GM12878 (cell line): ENCODE measurements at regions not wholly inside any gene's neighbourhood (a gene's known extent, or its start where the extent isn't known, plus 50 kb on each side); places are given as distances from the start of the nearest gene placed in this dataset.

Experiments used
- ATAC-seq: fragments of 200-7000 bp; cut with Tn5 transposase; 3 replicates; pipeline ENCODE4 v1.9.1; 2020; ENCODE audit warnings: mild to moderate bottlenecking, moderate library complexity
- BruUV-seq: library from RNA; stranded (reverse); fragments of 400-500 nt; replicated peaks from 2 replicates; lab custom pipeline; 2021; lab: Mats Ljungman, UMichigan
- CTCF ChIA-PET: fragments of 300-600 bp; sonication (Branson Sonifier 250); formaldehyde crosslinking; extraction: SDS; loops from one replicate; lab custom pipeline; 2021; ENCODE audit warnings: inconsistent platforms; lab: Yijun Ruan, JAX
- POLR2A ChIA-PET: fragments of 350-600 bp; formaldehyde crosslinking; extraction: SDS; loops from one replicate; lab custom pipeline; 2021; ENCODE audit warnings: inconsistent platforms; lab: Charles Lee
- RAD21 ChIA-PET: fragments of 300-600 bp; sonication (Branson Sonifier 250); formaldehyde crosslinking; loops from one replicate; lab custom pipeline; 2023; ENCODE audit warnings: antibody characterized with exemption; ENCODE audit not compliant: unreplicated experiment; lab: Charles Lee
- SMC1A ChIA-PET: fragments of 300-600 bp; sonication (Branson Sonifier 250); formaldehyde crosslinking; loops from one replicate; lab custom pipeline; 2023; ENCODE audit not compliant: unreplicated experiment, uncharacterized antibody; lab: Charles Lee
- DNase-seq: peaks from one replicate; pipeline ENCODE4 v3.0.0-alpha.2; 2011; ENCODE audit warnings: low read depth, low spot score
- FAIRE-seq: peaks from 3 replicates; lab custom pipeline; 2011; peaks lifted over from hg19 to GRCh38; lab: Jason Lieb, UNC
- H2AFZ ChIP-seq: 2 replicates; pipeline ENCODE4 v1.6.0; 2011; ENCODE audit warnings: low read depth, low read length, control low read depth; ENCODE audit not compliant: control insufficient read depth
- H3K27ac ChIP-seq: 2 replicates; pipeline ENCODE4 v1.5.1; 2011; ENCODE audit warnings: control low read depth; ENCODE audit not compliant: control insufficient read depth, insufficient read depth
- H3K27me3 ChIP-seq, 2 experiments: replicated peaks in 1 of 2; 2 replicates each; pipeline versions ENCODE4 v1.6.0 to v1.6.1; 2011; ENCODE audit warnings: low read length in 1 of 2; ENCODE audit not compliant: control insufficient read depth in 2 of 2, insufficient read depth in 2 of 2
- H3K36me3 ChIP-seq, 2 experiments: 2 replicates each; pipeline ENCODE4 v1.5.1; 2011; ENCODE audit warnings: low read length in 1 of 2; ENCODE audit not compliant: control insufficient read depth in 2 of 2, insufficient read depth in 2 of 2
- H3K4me1 ChIP-seq: 2 replicates; pipeline ENCODE4 v1.6.1; 2011; ENCODE audit warnings: mild to moderate bottlenecking, low read length, moderate library complexity, mixed read lengths; ENCODE audit not compliant: control insufficient read depth, insufficient read depth
- H3K4me2 ChIP-seq: 2 replicates; pipeline ENCODE4 v1.6.0; 2011; ENCODE audit warnings: control low read depth; ENCODE audit not compliant: control insufficient read depth, insufficient read depth
- H3K4me3 ChIP-seq: fragments of 200-600 bp; sonication (generic); 2 replicates; pipeline ENCODE4 v1.5.1; 2016
- H3K79me2 ChIP-seq: 2 replicates; pipeline ENCODE4 v1.6.0; 2011; ENCODE audit warnings: low read length; ENCODE audit not compliant: control insufficient read depth, insufficient read depth
- H3K9ac ChIP-seq: 2 replicates; pipeline ENCODE4 v1.8.0; 2011; ENCODE audit warnings: low read length, control low read depth, mixed read lengths; ENCODE audit not compliant: control insufficient read depth, insufficient read depth
- H3K9me3 ChIP-seq: replicated peaks from 3 replicates; pipeline ENCODE4 v1.5.1; 2011; ENCODE audit warnings: mild to moderate bottlenecking, low read length; ENCODE audit not compliant: control insufficient read depth, insufficient read depth
- H4K20me1 ChIP-seq: 2 replicates; pipeline ENCODE4 v1.6.0; 2011; ENCODE audit not compliant: control insufficient read depth, insufficient read depth
- BCL11A ChIP-seq: IDR thresholded peaks from 2 replicates; pipeline ENCODE4 v1.6.1; 2011; ENCODE audit warnings: low read depth, low read length
- BHLHE40 ChIP-seq, 2 experiments: fragments of 450-650 bp in 1 of 2; IDR thresholded peaks; 2 replicates each; pipeline ENCODE4 v1.6.1; 2011 to 2017; ENCODE audit warnings: low read depth in 2 of 2, borderline replicate concordance in 1 of 2, improper control_type of control experiment in 1 of 2, low read length in 1 of 2, mild to moderate bottlenecking in 1 of 2
- JUNB ChIP-seq: IDR thresholded peaks from 2 replicates; pipeline ENCODE4 v1.6.1; 2016; ENCODE audit warnings: antibody characterized with exemption, mild to moderate bottlenecking
- MEF2A ChIP-seq: IDR thresholded peaks from 2 replicates; pipeline ENCODE4 v1.6.1; 2011; ENCODE audit warnings: low read depth, mild to moderate bottlenecking, low read length, moderate library complexity; ENCODE audit not compliant: insufficient read depth
- PAX5 ChIP-seq: IDR thresholded peaks from 2 replicates; pipeline ENCODE4 v1.6.1; 2011; ENCODE audit warnings: low read depth, low read length, borderline replicate concordance
- RAD51 ChIP-seq: fragments of 450-650 bp; IDR thresholded peaks from 2 replicates; pipeline ENCODE4 v1.6.1; 2016; ENCODE audit warnings: moderate library complexity, mild to moderate bottlenecking, inconsistent platforms
- RBBP5 ChIP-seq: fragments of 200-600 bp; sonication (generic); conservative IDR thresholded peaks from 2 replicates; pipeline ENCODE4 v1.6.1; 2016
- TBL1XR1 ChIP-seq: IDR thresholded peaks from 2 replicates; pipeline ENCODE4 v1.6.1; 2012; ENCODE audit warnings: low read depth, low read length, improper control_type of control experiment
- USF1 ChIP-seq: IDR thresholded peaks from 2 replicates; pipeline ENCODE4 v1.6.1; 2011; ENCODE audit warnings: borderline replicate concordance, low read depth, mild to moderate bottlenecking, moderate library complexity, mixed read lengths, low read length; ENCODE audit not compliant: insufficient read depth; ENCODE audit errors: extremely low read length
- WGBS: methylation state at CpG from one replicate; pipeline ENCODE4 v1.1.6; 2016; ENCODE audit warnings: low lambda C conversion rate; ENCODE audit not compliant: insufficient replicate concordance, insufficient coverage; ENCODE audit errors: missing lambda C conversion rate; 5-methylcytosine and 5-hydroxymethylcytosine counted together
- in situ Hi-C: fragments of 300-500 bp; cut with MboI; formaldehyde crosslinking; loops from 9 replicates; pipeline ENCODE4 v1.14.3; 2018; ENCODE audit warnings: mixed read lengths
- intact Hi-C: fragments of 100-400 bp; cut with micrococcal nuclease; formaldehyde crosslinking; loops from one replicate; pipeline ENCODE4 v1.14.2; 2022; ENCODE audit not compliant: unreplicated experiment
- TF ChIP-seq, protein P1 (sequence below): IDR thresholded peaks from 2 replicates; pipeline ENCODE4 v1.6.1; 2012; ENCODE audit warnings: mild to moderate bottlenecking, low read depth, low read length
- TF ChIP-seq, protein P2 (sequence below): IDR thresholded peaks from 2 replicates; pipeline ENCODE4 v1.6.1; 2012; ENCODE audit warnings: low read depth, low read length, improper control_type of control experiment

DNA sequence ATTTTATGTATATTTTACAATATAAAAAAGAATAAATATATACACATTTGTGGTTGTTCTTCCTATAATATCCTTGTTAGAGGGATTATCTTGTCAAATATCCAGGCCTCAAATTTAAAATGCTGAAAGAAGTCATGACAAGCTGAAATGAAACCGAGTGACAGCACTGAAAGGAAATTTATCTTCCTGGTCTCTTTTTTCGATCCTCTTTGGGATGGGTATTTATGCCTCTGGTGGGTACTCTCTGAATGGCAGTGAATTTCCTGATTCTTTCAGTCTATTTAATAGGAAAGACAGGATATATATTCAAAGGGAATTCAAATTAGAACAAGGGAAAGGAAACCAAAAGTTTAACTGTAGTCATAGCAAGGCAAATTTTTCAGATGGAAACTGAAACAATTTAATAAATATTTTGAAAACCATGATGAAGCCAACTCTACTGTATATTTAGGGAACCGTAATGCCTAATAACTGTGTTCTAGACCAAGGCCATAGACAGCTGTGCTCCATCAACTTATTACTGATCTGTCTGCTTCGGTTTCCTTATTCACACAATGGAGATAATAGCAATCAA, 97.9 kb downstream of the DLEU7 start:
- Histone ChIP-seq H3K27me3 (no peaks in the 10 kb centered on the region), H3K4me1 (no peaks in the 10 kb centered on the region; the same call in 1 of the 2 replicates), H3K4me3 (no peak overlapping the region), H2AFZ (no peak overlapping the region), H3K9ac (no peak overlapping the region), H4K20me1 (no peaks in the 10 kb centered on the region), H3K9me3 (no peaks in the 10 kb centered on the region; the same call in 2 of the 3 replicates), H3K36me3 (no peaks in the 10 kb centered on the region), H3K4me2 (no peak overlapping the region), H3K27ac (no peak overlapping the region), H3K79me2 (no peaks in the 10 kb centered on the region)
- DNase-seq (no peak), FAIRE-seq (peak; percentile 79), ATAC-seq (peak; percentile 33)
- no TSS peak for BruUV-seq
- in situ Hi-C loops (no loop called here), intact Hi-C loops (no loop called here)
- CTCF ChIA-PET = no interaction called here
- no peak for TF ChIP-seq RBBP5
- TF ChIP-seq USF1 = no peak
- no peak for TF ChIP-seq TBL1XR1
- SMC1A ChIA-PET = interaction anchor here (1.0 kb wide), 1 partner anchor 9 kb away, joined by 3 read pairs; no protein-coding TSS in a partner anchor
- POLR2A ChIA-PET = interaction anchor here (1.1 kb wide), 1 partner anchor 10 kb away, joined by 3 read pairs; no protein-coding TSS in a partner anchor
- WGBS = 47% methylated on average over 4 of the region's 4 CpGs
- RAD21 ChIA-PET = no interaction called here

- DNase-seq (no peak), ATAC-seq (no peak), FAIRE-seq (no peak)
- Histone ChIP-seq H3K36me3 (no peaks in the 10 kb centered on the region), H2AFZ (no peak overlapping the region), H3K79me2 (no peaks in the 10 kb centered on the region), H4K20me1 (no peaks in the 10 kb centered on the region), H3K4me1 (no peaks in the 10 kb centered on the region; the same call in 1 of the 2 replicates), H3K27ac (no peak overlapping the region), H3K27me3 (no peaks in the 10 kb centered on the region), H3K4me3 (no peak overlapping the region), H3K9ac (no peak overlapping the region), H3K9me3 (no peaks in the 10 kb centered on the region; the same call in 2 of the 3 replicates), H3K4me2 (no peak overlapping the region)
- POLR2A ChIA-PET = interaction anchor here (0.6 kb wide), 1 partner anchor 174 kb away, joined by 3 read pairs; no protein-coding TSS in a partner anchor
- no TSS peak for BruUV-seq
- CTCF ChIA-PET = no interaction called here
- intact Hi-C loops = no loop called here
- in situ Hi-C loops = no loop called here
- SMC1A ChIA-PET = no interaction called here
- RAD21 ChIA-PET = no interaction called here
- 71% methylated on average over 3 of the region's 3 CpGs for WGBS
- TF ChIP-seq, protein P1, sequence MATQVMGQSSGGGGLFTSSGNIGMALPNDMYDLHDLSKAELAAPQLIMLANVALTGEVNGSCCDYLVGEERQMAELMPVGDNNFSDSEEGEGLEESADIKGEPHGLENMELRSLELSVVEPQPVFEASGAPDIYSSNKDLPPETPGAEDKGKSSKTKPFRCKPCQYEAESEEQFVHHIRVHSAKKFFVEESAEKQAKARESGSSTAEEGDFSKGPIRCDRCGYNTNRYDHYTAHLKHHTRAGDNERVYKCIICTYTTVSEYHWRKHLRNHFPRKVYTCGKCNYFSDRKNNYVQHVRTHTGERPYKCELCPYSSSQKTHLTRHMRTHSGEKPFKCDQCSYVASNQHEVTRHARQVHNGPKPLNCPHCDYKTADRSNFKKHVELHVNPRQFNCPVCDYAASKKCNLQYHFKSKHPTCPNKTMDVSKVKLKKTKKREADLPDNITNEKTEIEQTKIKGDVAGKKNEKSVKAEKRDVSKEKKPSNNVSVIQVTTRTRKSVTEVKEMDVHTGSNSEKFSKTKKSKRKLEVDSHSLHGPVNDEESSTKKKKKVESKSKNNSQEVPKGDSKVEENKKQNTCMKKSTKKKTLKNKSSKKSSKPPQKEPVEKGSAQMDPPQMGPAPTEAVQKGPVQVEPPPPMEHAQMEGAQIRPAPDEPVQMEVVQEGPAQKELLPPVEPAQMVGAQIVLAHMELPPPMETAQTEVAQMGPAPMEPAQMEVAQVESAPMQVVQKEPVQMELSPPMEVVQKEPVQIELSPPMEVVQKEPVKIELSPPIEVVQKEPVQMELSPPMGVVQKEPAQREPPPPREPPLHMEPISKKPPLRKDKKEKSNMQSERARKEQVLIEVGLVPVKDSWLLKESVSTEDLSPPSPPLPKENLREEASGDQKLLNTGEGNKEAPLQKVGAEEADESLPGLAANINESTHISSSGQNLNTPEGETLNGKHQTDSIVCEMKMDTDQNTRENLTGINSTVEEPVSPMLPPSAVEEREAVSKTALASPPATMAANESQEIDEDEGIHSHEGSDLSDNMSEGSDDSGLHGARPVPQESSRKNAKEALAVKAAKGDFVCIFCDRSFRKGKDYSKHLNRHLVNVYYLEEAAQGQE = no peak
- TF ChIP-seq, protein P2, sequence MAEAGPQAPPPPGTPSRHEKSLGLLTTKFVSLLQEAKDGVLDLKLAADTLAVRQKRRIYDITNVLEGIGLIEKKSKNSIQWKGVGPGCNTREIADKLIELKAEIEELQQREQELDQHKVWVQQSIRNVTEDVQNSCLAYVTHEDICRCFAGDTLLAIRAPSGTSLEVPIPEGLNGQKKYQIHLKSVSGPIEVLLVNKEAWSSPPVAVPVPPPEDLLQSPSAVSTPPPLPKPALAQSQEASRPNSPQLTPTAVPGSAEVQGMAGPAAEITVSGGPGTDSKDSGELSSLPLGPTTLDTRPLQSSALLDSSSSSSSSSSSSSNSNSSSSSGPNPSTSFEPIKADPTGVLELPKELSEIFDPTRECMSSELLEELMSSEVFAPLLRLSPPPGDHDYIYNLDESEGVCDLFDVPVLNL = no peak
- TF ChIP-seq PAX5 (no peak), BCL11A (no peak), MEF2A (no peak), BHLHE40 (IDR thresholded peaks at IDR 0.05; ENCODE audit: borderline replicate concordance in 1 of 2, low read depth in 2 of 2, low read length in 1 of 2) (no peak), JUNB (no peak), RAD51 (no peak)
Measured at GRCh38 chr13:50747737-50748350, 95.6 kb downstream of the DLEU7 start.
